ENCODE measurements at regions not wholly inside any gene's neighbourhood (a gene's known extent, or its start where the extent isn't known, plus 50 kb on each side); places are given as distances from the start of the nearest gene placed in this dataset.

DNA sequence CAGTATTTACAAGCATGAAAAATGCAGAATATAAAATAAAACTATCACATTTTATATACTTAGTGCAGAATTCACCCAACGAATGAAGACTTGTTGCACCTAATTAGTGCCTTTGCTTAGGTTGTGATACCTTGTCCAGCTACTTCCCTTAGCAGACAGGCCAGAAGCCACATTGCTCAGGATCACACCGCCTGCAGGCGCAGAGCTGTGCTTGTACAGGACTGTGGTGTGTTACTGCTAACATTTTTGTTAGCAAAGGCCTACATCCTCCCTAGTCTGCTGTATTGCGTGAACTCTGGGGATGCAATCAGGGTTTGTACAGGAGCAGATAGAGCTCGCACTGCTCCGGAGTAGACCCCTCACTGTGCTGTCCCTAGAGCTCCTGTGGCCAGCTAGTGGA is 336.9 kb downstream of the CBLN2 start:
- Histone ChIP-seq H3K27me3 (no peaks in the 10 kb centered on the region), H3K36me3 (no peaks in the 10 kb centered on the region), H3K9me3 (ENCODE audit: low read depth) (no peaks in the 10 kb centered on the region), H3K4me1 (ENCODE audit: low read depth) (peaks cover 4% of the 10 kb centered on the region), H3K27ac (no peak overlapping the region), H3K4me3 (no peak overlapping the region)
- peak in 1 of 2 donors; percentile 15 for DNase-seq (ENCODE audit: low read depth in 1 of 2, low spot score in 1 of 2)
- TF ChIP-seq, protein P1, sequence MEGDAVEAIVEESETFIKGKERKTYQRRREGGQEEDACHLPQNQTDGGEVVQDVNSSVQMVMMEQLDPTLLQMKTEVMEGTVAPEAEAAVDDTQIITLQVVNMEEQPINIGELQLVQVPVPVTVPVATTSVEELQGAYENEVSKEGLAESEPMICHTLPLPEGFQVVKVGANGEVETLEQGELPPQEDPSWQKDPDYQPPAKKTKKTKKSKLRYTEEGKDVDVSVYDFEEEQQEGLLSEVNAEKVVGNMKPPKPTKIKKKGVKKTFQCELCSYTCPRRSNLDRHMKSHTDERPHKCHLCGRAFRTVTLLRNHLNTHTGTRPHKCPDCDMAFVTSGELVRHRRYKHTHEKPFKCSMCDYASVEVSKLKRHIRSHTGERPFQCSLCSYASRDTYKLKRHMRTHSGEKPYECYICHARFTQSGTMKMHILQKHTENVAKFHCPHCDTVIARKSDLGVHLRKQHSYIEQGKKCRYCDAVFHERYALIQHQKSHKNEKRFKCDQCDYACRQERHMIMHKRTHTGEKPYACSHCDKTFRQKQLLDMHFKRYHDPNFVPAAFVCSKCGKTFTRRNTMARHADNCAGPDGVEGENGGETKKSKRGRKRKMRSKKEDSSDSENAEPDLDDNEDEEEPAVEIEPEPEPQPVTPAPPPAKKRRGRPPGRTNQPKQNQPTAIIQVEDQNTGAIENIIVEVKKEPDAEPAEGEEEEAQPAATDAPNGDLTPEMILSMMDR (IDR thresholded peaks at IDR 0.05; ENCODE audit: low read depth, low read length) = no peak

- DNase-seq (ENCODE audit: low read depth in 1 of 2, low spot score in 1 of 2) = peak in 1 of 2 donors; percentile 38
- H3K36me3 ChIP-seq = no peaks in the 10 kb centered on the region
- H3K9me3 ChIP-seq (ENCODE audit: low read depth) = no peaks in the 10 kb centered on the region
- H3K4me1 ChIP-seq (ENCODE audit: low read depth) = peaks cover 4% of the 10 kb centered on the region
- no peak overlapping the region for H3K27ac ChIP-seq
- no peak overlapping the region for H3K4me3 ChIP-seq
- no peaks in the 10 kb centered on the region for H3K27me3 ChIP-seq
- TF ChIP-seq, protein P1 (IDR thresholded peaks at IDR 0.05; ENCODE audit: low read depth, low read length) = no peak
These were observed 337.3 kb downstream of the CBLN2 start for GRCh38 chr18:72206814-72207213.

DNA sequence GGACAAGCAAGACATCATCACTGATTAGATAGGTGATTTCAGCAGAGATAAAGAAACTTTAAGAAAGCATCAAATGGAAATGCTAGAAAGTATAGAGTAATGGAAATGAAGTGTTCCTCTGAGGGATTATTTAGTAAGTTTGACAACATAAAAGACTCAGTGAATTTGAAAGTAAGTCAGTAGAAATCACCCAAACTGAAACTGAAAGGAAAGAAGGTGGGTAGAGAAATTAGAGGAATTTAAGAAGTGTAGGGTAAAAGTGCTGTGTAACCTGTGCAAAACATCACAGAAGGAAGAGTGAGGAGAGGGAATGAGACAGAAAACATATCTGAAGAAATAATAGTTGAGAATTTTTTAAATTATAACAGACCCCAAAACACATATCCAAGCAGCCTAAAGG is 343.1 kb downstream of the CBLN2 start:
- Histone ChIP-seq H3K9me3 (ENCODE audit: low read depth) (no peaks in the 10 kb centered on the region), H3K27ac (no peak overlapping the region), H3K36me3 (no peaks in the 10 kb centered on the region), H3K4me1 (ENCODE audit: low read depth) (no peaks in the 10 kb centered on the region), H3K4me3 (no peak overlapping the region), H3K27me3 (no peaks in the 10 kb centered on the region)
- no peak for DNase-seq (ENCODE audit: low read depth in 1 of 2, low spot score in 1 of 2)
- TF ChIP-seq, protein P1 (IDR thresholded peaks at IDR 0.05; ENCODE audit: low read depth, low read length) = no peak

DNA sequence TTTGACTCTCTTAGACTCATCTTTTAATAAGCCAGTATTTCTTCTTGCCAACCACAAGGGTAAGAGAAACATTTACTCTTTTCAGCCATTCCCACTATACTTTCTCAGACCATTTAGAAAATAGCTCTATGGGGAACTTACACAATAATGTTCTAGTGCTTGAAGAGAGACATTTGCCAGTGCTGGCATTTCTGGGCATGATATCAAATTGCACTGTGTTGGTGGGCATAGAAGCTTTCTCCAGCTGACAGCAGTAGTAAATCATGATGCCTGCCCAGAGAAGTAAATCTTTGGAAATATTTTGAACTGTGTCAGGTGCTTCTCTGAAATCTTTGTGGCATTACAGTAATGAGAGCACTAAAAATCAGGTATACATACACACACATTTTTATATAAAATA is 346.6 kb downstream of the CBLN2 start:
- no peak for DNase-seq (ENCODE audit: low read depth in 1 of 2, low spot score in 1 of 2)
- Histone ChIP-seq H3K36me3 (no peaks in the 10 kb centered on the region), H3K4me1 (ENCODE audit: low read depth) (no peaks in the 10 kb centered on the region), H3K4me3 (no peak overlapping the region), H3K9me3 (ENCODE audit: low read depth) (no peaks in the 10 kb centered on the region), H3K27ac (no peak overlapping the region), H3K27me3 (no peaks in the 10 kb centered on the region)
- TF ChIP-seq, protein P1 (IDR thresholded peaks at IDR 0.05; ENCODE audit: low read depth, low read length) = no peak

DNA sequence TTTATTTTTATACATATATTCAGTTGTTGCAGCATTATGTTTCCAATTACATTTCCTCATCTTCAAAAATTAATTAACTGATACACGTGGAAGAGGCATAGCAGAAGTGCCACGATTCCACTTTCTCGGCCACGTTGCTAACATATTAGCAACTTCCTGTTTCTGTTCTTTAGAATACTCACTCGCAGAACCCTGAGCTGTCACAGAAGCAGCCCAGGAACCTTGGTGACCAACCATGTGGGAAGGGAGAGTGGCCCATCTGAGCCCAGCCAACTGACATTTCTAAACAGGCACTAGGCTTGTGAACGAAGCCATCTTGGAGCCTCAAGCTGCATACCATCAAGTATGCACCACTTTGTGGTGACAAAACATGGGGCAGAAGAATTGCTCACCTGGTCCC is 350.1 kb downstream of the CBLN2 start:
- H3K27ac ChIP-seq = no peak overlapping the region
- H3K9me3 ChIP-seq (ENCODE audit: low read depth) = no peaks in the 10 kb centered on the region
- no peaks in the 10 kb centered on the region for H3K36me3 ChIP-seq
- H3K4me3 ChIP-seq = no peak overlapping the region
- DNase-seq (ENCODE audit: low read depth in 1 of 2, low spot score in 1 of 2) = no peak
- H3K27me3 ChIP-seq = no peaks in the 10 kb centered on the region
- no peaks in the 10 kb centered on the region for H3K4me1 ChIP-seq (ENCODE audit: low read depth)
- TF ChIP-seq, protein P1 (IDR thresholded peaks at IDR 0.05; ENCODE audit: low read depth, low read length) = no peak

- Histone ChIP-seq H3K4me3 (no peak overlapping the region), H3K9me3 (ENCODE audit: low read depth) (no peaks in the 10 kb centered on the region), H3K36me3 (no peaks in the 10 kb centered on the region), H3K4me1 (ENCODE audit: low read depth) (no peaks in the 10 kb centered on the region), H3K27ac (no peak overlapping the region), H3K27me3 (no peaks in the 10 kb centered on the region)
- TF ChIP-seq, protein P1 (IDR thresholded peaks at IDR 0.05; ENCODE audit: low read depth, low read length) = no peak
- no peak for DNase-seq (ENCODE audit: low read depth in 1 of 2, low spot score in 1 of 2)
These were observed 356.2 kb downstream of the CBLN2 start for GRCh38 chr18:72187956-72188355.

Measured in cardiac muscle cell (in vitro differentiated cells and primary cell).